Small intestine (tissue), 7 donors: ENCODE measurements at regions not wholly inside any gene's neighbourhood (a gene's known extent, or its start where the extent isn't known, plus 50 kb on each side); places are given as distances from the start of the nearest gene placed in this dataset.

ENCODE experiments used
- DNase-seq, 2 donors: peaks; one replicate each; pipeline versions ENCODE4 v3.0.0 to v3.0.0-alpha.2; 2013
- FAIRE-seq: peaks from 2 replicates; lab custom pipeline; 2012; peaks lifted over from hg19 to GRCh38; lab: Jason Lieb, UNC
- H3K27ac ChIP-seq, 3 donors: one replicate each; pipeline ENCODE4 v1.5.1; 2013; ENCODE audit warnings: low read length in 2 of 3, mild to moderate bottlenecking in 2 of 3, control low read depth in 1 of 3, inconsistent platforms in 1 of 3, low read depth in 1 of 3, moderate library complexity in 1 of 3
- H3K27me3 ChIP-seq, 3 donors: one replicate each; pipeline ENCODE4 v1.6.1; 2013; ENCODE audit warnings: low read length in 3 of 3, inconsistent platforms in 1 of 3; ENCODE audit not compliant: control insufficient read depth in 3 of 3, insufficient read depth in 3 of 3
- H3K36me3 ChIP-seq, 3 donors: one replicate each; pipeline ENCODE4 v1.6.1; 2013; ENCODE audit warnings: low read length in 3 of 3, inconsistent platforms in 1 of 3, low read depth in 1 of 3, mild to moderate bottlenecking in 1 of 3, moderate library complexity in 1 of 3; ENCODE audit not compliant: control insufficient read depth in 3 of 3, insufficient read depth in 2 of 3
- H3K4me1 ChIP-seq, 3 donors: one replicate each; pipeline ENCODE4 v1.6.1; 2013; ENCODE audit warnings: low read length in 2 of 3, inconsistent platforms in 1 of 3, low read depth in 1 of 3, mild to moderate bottlenecking in 1 of 3, moderate library complexity in 1 of 3; ENCODE audit not compliant: control insufficient read depth in 3 of 3, insufficient read depth in 2 of 3
- H3K4me3 ChIP-seq, 3 donors: one replicate each; pipeline ENCODE4 v1.5.1; 2013; ENCODE audit warnings: low read length in 3 of 3, control low read depth in 1 of 3, inconsistent platforms in 1 of 3, low read depth in 1 of 3, mild to moderate bottlenecking in 1 of 3, moderate library complexity in 1 of 3
- H3K9me3 ChIP-seq, 2 donors: one replicate each; pipeline ENCODE4 v1.6.1; 2013; ENCODE audit warnings: low read depth in 1 of 2, low read length in 1 of 2; ENCODE audit not compliant: control insufficient read depth in 2 of 2, insufficient read depth in 1 of 2
- WGBS, 3 donors: extraction: QIAGEN DNeasy Blood & Tissue Kit; methylation state at CpG; one replicate each; pipeline ENCODE4 v1.1.7; 2013; 5-methylcytosine and 5-hydroxymethylcytosine counted together
- donor health status: healthy with polysubstance abuse.
- donor health status: control.
- donor health status: control.
- donor health status: Bipolar disorder and iron deficiency.
- donor health status: healthy.

- DNase-seq (no peak), FAIRE-seq (no peak)
- Histone ChIP-seq H3K27ac (no peak overlapping the region), H3K4me3 (no peak overlapping the region), H3K4me1 (peaks cover 0 to 21% (median 0%) of the 10 kb centered on the region in 3 donors), H3K9me3 (no peaks in the 10 kb centered on the region), H3K36me3 (no peaks in the 10 kb centered on the region), H3K27me3 (peaks cover 0 to 3% (median 0%) of the 10 kb centered on the region in 3 donors)
- WGBS, 3 donors: 84 to 91% (median 88%) methylated on average over 10 of the region's 10 CpGs
Observed at GRCh38 chr2:20533993-20534622, 87.2 kb downstream of the RHOB start.

GRCh38 chr2:20534913-20535801 is 88.3 kb downstream of the RHOB start:
- 92 to 94% (median 94%) methylated on average over 19 of the region's 19 CpGs for WGBS, 3 donors
- H3K27me3 ChIP-seq: peaks cover 0 to 3% (median 0%) of the 10 kb centered on the region in 3 donors
- H3K4me1 ChIP-seq: peaks cover 0 to 29% (median 0%) of the 10 kb centered on the region in 3 donors
- no peak overlapping the region for H3K27ac ChIP-seq
- DNase-seq: no peak
- H3K4me3 ChIP-seq: no peak overlapping the region
- no peak for FAIRE-seq
- H3K36me3 ChIP-seq: no peaks in the 10 kb centered on the region
- no peaks in the 10 kb centered on the region for H3K9me3 ChIP-seq

- Histone ChIP-seq H3K9me3 (no peaks in the 10 kb centered on the region), H3K27ac (peak overlapping the region in 1 of 3 donors; percentile 85), H3K36me3 (no peaks in the 10 kb centered on the region), H3K4me1 (peaks cover 0 to 29% (median 0%) of the 10 kb centered on the region in 3 donors), H3K27me3 (peaks cover 0 to 3% (median 0%) of the 10 kb centered on the region in 3 donors), H3K4me3 (no peak overlapping the region)
- WGBS, 3 donors: 86 to 92% (median 90%) methylated on average over 14 to 15 of the region's 15 CpGs
- FAIRE-seq (no peak), DNase-seq (no peak)
Observed at GRCh38 chr2:20536619-20537422, 89.9 kb downstream of the RHOB start.

- H3K27ac ChIP-seq: peak overlapping the region in 1 of 3 donors; percentile 85
- H3K9me3 ChIP-seq: no peaks in the 10 kb centered on the region
- peaks cover 0 to 29% (median 0%) of the 10 kb centered on the region in 3 donors for H3K4me1 ChIP-seq
- H3K36me3 ChIP-seq: no peaks in the 10 kb centered on the region
- peak in 1 of 2 donors; percentile 63 for DNase-seq
- peaks cover 0 to 3% (median 0%) of the 10 kb centered on the region in 3 donors for H3K27me3 ChIP-seq
- no peak for FAIRE-seq
- WGBS, 3 donors: 79 to 81% (median 81%) methylated on average over 17 of the region's 17 CpGs
- H3K4me3 ChIP-seq: no peak overlapping the region
Observed at GRCh38 chr2:20537423-20538307, 90.8 kb downstream of the RHOB start.

- Histone ChIP-seq H3K4me1 (peaks cover 0 to 29% (median 0%) of the 10 kb centered on the region in 3 donors), H3K4me3 (no peak overlapping the region), H3K27ac (peak overlapping the region in 1 of 3 donors; percentile 85), H3K36me3 (no peaks in the 10 kb centered on the region), H3K27me3 (peaks cover 0 to 3% (median 0%) of the 10 kb centered on the region in 3 donors), H3K9me3 (no peaks in the 10 kb centered on the region)
- 56 to 78% (median 66%) methylated on average over 8 of the region's 8 CpGs for WGBS, 3 donors
- no peak for FAIRE-seq
- DNase-seq: peak; percentile 9 to 63
Observed at GRCh38 chr2:20538308-20539132, 91.6 kb downstream of the RHOB start.

- DNase-seq: peak; percentile 45 to 53
Observed at GRCh38 chr2:20539133-20539719, 92.4 kb downstream of the RHOB start.

More at GRCh38 chr2:20539133-20539719, 92.4 kb downstream of the RHOB start:
- Histone ChIP-seq H3K27ac (peak overlapping the region in 1 of 3 donors; percentile 85), H3K4me1 (peaks cover 0 to 29% (median 0%) of the 10 kb centered on the region in 3 donors), H3K27me3 (no peaks in the 10 kb centered on the region), H3K36me3 (no peaks in the 10 kb centered on the region), H3K4me3 (no peak overlapping the region), H3K9me3 (no peaks in the 10 kb centered on the region)
- no peak for FAIRE-seq
- 42 to 64% (median 42%) methylated on average over 6 of the region's 6 CpGs for WGBS, 3 donors
